Upper lobe of left lung (tissue), 4 donors: ENCODE measurements at regions not wholly inside any gene's neighbourhood (a gene's known extent, or its start where the extent isn't known, plus 50 kb on each side); places are given as distances from the start of the nearest gene placed in this dataset.

Experiments used
- CTCF ChIP-seq, 6 experiments: fragments of 450-650 bp in 4 of 6; fragments of 200-600 bp in 2 of 6; sonication (generic) in 2 of 6; IDR thresholded peaks; one replicate each; pipeline ENCODE4 v1.5.1; 2016 to 2019; ENCODE audit warnings: antibody characterized with exemption in 6 of 6
- POLR2A ChIP-seq, 4 donors: fragments of 450-650 bp; IDR thresholded peaks; one replicate each; pipeline ENCODE4 v1.5.1; 2016 to 2017; ENCODE audit warnings: antibody characterized with exemption in 4 of 4, mild to moderate bottlenecking in 2 of 4

DNA sequence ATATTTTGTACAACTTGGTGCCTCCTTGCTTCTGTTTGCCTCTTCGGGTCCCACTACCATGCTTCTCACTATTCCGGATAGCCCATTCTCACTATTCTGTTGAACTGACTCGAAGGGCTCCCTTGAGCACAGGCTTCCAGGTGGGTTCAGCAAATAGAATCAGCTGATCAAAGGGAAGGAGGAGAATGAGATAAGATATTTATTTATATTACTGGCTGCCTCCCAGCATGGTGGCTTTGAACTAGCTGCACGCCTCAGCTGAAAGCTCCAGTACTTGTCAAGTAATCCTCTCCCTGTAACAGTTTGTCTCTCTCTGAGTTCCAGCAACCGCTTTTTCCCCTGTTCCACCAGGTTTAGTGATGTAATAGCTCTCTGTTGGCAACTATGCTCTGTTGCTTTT is 187.8 kb upstream of the HNRNPA3 start:
- TF ChIP-seq CTCF (IDR thresholded peaks at IDR 0.05), result no peak
- TF ChIP-seq POLR2A (IDR thresholded peaks at IDR 0.05), result no peak
